MCF 10A (cell line): ENCODE measurements at regions not wholly inside any gene's neighbourhood (a gene's known extent, or its start where the extent isn't known, plus 50 kb on each side); places are given as distances from the start of the nearest gene placed in this dataset.

Experiments used
- BruUV-seq: library from RNA; stranded (reverse); fragments of 400-500 nt; replicated peaks from 2 replicates; lab custom pipeline; 2021; lab: Mats Ljungman, UMichigan
- CTCF ChIA-PET: fragments of 300-600 bp; sonication (Branson Sonifier 250); formaldehyde crosslinking; extraction: SDS; loops from one replicate; lab custom pipeline; 2021; ENCODE audit warnings: antibody characterized with exemption, inconsistent platforms; lab: Yijun Ruan, JAX
- POLR2A ChIA-PET: fragments of 300-600, 350-650 bp; sonication (Branson Sonifier 250); formaldehyde crosslinking; extraction: SDS; loops from one replicate; lab custom pipeline; 2020; ENCODE audit warnings: antibody characterized with exemption, inconsistent platforms; lab: Yijun Ruan, JAX
- DNase-seq: peaks from one replicate; pipeline ENCODE4 v3.0.0-alpha.2; 2018; ENCODE audit not compliant: unreplicated experiment
- H3K27ac Mint-ChIP-seq: one replicate; pipeline ENCODE4 v1.8.0; 2022; ENCODE audit warnings: mild to moderate bottlenecking, low read depth, mixed read lengths; ENCODE audit not compliant: unreplicated experiment
- H3K27me3 Mint-ChIP-seq: one replicate; pipeline ENCODE4 v1.8.0; 2022; ENCODE audit warnings: mixed read lengths; ENCODE audit not compliant: insufficient read depth, unreplicated experiment
- H3K36me3 Mint-ChIP-seq: one replicate; pipeline ENCODE4 v1.8.0; 2022; ENCODE audit warnings: mild to moderate bottlenecking, moderate library complexity, mixed read lengths; ENCODE audit not compliant: insufficient read depth, unreplicated experiment
- H3K4me1 Mint-ChIP-seq: one replicate; pipeline ENCODE4 v1.8.0; 2022; ENCODE audit warnings: mixed read lengths; ENCODE audit not compliant: insufficient read depth, unreplicated experiment
- H3K4me3 Mint-ChIP-seq: one replicate; pipeline ENCODE4 v1.8.0; 2022; ENCODE audit warnings: mild to moderate bottlenecking, moderate library complexity, mixed read lengths; ENCODE audit not compliant: unreplicated experiment
- H3K9me3 Mint-ChIP-seq: one replicate; pipeline ENCODE4 v1.8.0; 2022; ENCODE audit warnings: mixed read lengths; ENCODE audit not compliant: unreplicated experiment
- intact Hi-C: fragments of 100-400 bp; cut with micrococcal nuclease; formaldehyde crosslinking; loops from 2 replicates; pipeline ENCODE4 v1.14.1; 2022
- TF ChIP-seq, protein P1 (sequence below): fragments of 200-600 bp; IDR thresholded peaks from one replicate; pipeline ENCODE4 v1.8.0; 2022; ENCODE audit warnings: antibody characterized with exemption, mild to moderate bottlenecking; ENCODE audit not compliant: unreplicated experiment

GRCh38 chr1:188958461-188959115 is 1519.1 kb downstream of the BRINP3 start:
- H3K27ac Mint-ChIP-seq, result no peak overlapping the region
- no peak overlapping the region for H3K4me3 Mint-ChIP-seq
- TF ChIP-seq, protein P1, sequence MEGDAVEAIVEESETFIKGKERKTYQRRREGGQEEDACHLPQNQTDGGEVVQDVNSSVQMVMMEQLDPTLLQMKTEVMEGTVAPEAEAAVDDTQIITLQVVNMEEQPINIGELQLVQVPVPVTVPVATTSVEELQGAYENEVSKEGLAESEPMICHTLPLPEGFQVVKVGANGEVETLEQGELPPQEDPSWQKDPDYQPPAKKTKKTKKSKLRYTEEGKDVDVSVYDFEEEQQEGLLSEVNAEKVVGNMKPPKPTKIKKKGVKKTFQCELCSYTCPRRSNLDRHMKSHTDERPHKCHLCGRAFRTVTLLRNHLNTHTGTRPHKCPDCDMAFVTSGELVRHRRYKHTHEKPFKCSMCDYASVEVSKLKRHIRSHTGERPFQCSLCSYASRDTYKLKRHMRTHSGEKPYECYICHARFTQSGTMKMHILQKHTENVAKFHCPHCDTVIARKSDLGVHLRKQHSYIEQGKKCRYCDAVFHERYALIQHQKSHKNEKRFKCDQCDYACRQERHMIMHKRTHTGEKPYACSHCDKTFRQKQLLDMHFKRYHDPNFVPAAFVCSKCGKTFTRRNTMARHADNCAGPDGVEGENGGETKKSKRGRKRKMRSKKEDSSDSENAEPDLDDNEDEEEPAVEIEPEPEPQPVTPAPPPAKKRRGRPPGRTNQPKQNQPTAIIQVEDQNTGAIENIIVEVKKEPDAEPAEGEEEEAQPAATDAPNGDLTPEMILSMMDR, result no peak
- POLR2A ChIA-PET, result interaction anchor here (0.6 kb wide), 1 partner anchor 1810 kb away, joined by 3 read pairs; no protein-coding TSS in a partner anchor
- H3K27me3 Mint-ChIP-seq, result no peaks in the 10 kb centered on the region
- H3K4me1 Mint-ChIP-seq, result no peaks in the 10 kb centered on the region
- DNase-seq, result no peak
- intact Hi-C loops, result no loop called here
- CTCF ChIA-PET, result interaction anchor here (0.6 to 0.7 kb wide), 3 partner anchors 129 to 1649 kb away, joined by 3 to 7 read pairs (median 4); no protein-coding TSS in a partner anchor
- BruUV-seq, result no TSS peak
- H3K36me3 Mint-ChIP-seq, result no peaks in the 10 kb centered on the region
- H3K9me3 Mint-ChIP-seq, result peaks cover 10% of the 10 kb centered on the region

DNA sequence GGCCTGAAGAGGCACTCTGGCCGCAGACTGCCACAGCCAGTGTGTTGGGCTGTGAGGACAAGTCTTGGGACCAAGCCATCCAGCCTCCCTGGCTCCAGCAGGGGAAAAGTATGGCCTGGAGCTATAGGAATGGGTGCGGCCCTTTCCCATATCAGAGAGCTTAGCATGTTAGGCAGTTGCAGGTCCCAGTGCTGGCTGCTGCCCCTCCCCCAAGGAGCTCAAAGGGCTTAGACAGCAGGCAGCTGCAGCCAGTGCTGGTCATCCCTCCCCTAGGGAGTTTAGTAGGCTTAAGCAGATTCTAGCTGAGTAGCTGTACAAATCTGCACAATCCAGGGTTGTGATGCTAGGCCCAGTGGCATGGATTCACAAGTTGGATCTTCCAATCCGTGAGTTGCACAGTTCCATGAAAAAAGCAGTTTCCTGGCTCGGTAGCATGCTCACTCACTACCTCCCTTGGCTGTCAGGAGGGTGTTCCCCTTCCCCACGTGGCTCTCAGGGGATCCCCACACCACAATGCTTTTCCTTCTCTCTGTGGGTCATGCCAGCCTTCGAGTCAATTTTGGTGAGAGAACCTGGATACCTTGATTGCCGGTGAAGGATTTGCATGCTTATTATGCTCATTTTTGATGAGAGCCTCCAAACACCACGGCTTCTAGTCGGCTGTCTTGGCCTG is 1490.8 kb downstream of the BRINP3 start:
- Mint-ChIP-seq H3K27me3 (no peaks in the 10 kb centered on the region), H3K27ac (no peak overlapping the region), H3K9me3 (peaks cover 7% of the 10 kb centered on the region), H3K36me3 (no peaks in the 10 kb centered on the region), H3K4me3 (no peak overlapping the region), H3K4me1 (no peaks in the 10 kb centered on the region)
- ChIA-PET POLR2A (no interaction called here), CTCF (no interaction called here)
- no TSS peak for BruUV-seq
- TF ChIP-seq, protein P1, result no peak
- intact Hi-C loops, result no loop called here
- DNase-seq, result no peak

DNA sequence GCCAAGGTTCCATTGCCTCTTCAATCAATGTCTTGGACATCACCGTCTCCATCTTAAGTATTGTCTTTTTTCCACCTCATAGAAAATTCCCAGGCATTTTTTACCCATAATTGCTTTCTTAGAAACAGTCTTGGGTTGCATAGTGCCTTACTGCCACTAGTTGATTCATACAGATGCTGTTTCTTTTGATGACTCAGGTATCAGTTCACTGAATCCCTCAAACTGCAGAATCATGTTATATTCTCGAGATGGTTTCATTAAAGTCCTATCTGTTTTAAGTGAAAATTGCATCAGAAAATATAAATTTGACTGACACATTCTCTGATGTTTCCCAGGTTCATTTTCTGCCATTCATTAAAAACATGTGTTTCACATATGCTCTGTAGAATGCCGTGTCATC is 1489.1 kb downstream of the BRINP3 start:
- H3K27me3 Mint-ChIP-seq, result no peaks in the 10 kb centered on the region
- peak; percentile 14 for DNase-seq
- CTCF ChIA-PET, result no interaction called here

More for the DNA sequence above, 1489.1 kb downstream of the BRINP3 start:
- no peak overlapping the region for H3K27ac Mint-ChIP-seq
- H3K4me1 Mint-ChIP-seq, result no peaks in the 10 kb centered on the region
- POLR2A ChIA-PET, result no interaction called here
- TF ChIP-seq, protein P1, result no peak
- intact Hi-C loops, result no loop called here
- peaks cover 7% of the 10 kb centered on the region for H3K9me3 Mint-ChIP-seq
- no peaks in the 10 kb centered on the region for H3K36me3 Mint-ChIP-seq
- H3K4me3 Mint-ChIP-seq, result no peak overlapping the region
- no TSS peak for BruUV-seq
